Activated T-helper 1 cell treated with anti-CD3 and anti-CD28 coated beads, Interleukin-12 subunit alpha, Interleukin-12 subunit beta, Interleukin-2, Interleukin-4 antibody, amounts not matched to agents 30 ng/mL and 10 ng/mL and 1 ng/mL, durations not matched to agents 14 hours and 24 hours and 36 hours (primary cell): ENCODE measurements at regions not wholly inside any gene's neighbourhood (a gene's known extent, or its start where the extent isn't known, plus 50 kb on each side); places are given as distances from the start of the nearest gene placed in this dataset.

Experiments used
- DNase-seq: peaks from one replicate; pipeline ENCODE4 v3.0.0; 2021; ENCODE audit warnings: low spot score
- H3K27ac Mint-ChIP-seq: one replicate; pipeline ENCODE4 v1.8.0; 2021; ENCODE audit warnings: mild to moderate bottlenecking, mixed read lengths
- H3K27me3 Mint-ChIP-seq: one replicate; pipeline ENCODE4 v1.8.0; 2022; ENCODE audit warnings: mild to moderate bottlenecking, moderate library complexity, mixed read lengths; ENCODE audit not compliant: insufficient read depth
- H3K36me3 Mint-ChIP-seq: one replicate; pipeline ENCODE4 v1.8.0; 2021; ENCODE audit warnings: low read depth, mixed read lengths
- H3K4me1 Mint-ChIP-seq: one replicate; pipeline ENCODE4 v1.8.0; 2021; ENCODE audit warnings: low read depth, mixed read lengths
- H3K4me3 Mint-ChIP-seq: one replicate; pipeline ENCODE4 v1.8.0; 2021; ENCODE audit warnings: mild to moderate bottlenecking, moderate library complexity, mixed read lengths
- H3K9me3 Mint-ChIP-seq: one replicate; pipeline ENCODE4 v1.8.0; 2021; ENCODE audit warnings: mixed read lengths
- intact Hi-C: fragments of 100-400 bp; cut with micrococcal nuclease; formaldehyde crosslinking; loops from one replicate; pipeline ENCODE4 v1.15.1; 2024

GRCh38 chr6:88262332-88262731, 96.2 kb upstream of the CNR1 start:
- H3K9me3 Mint-ChIP-seq, result no peaks in the 10 kb centered on the region
- DNase-seq, result no peak
- no peak overlapping the region for H3K4me3 Mint-ChIP-seq
- no peaks in the 10 kb centered on the region for H3K36me3 Mint-ChIP-seq
- H3K27me3 Mint-ChIP-seq, result no peaks in the 10 kb centered on the region
- no peaks in the 10 kb centered on the region for H3K4me1 Mint-ChIP-seq
- intact Hi-C loops, result no loop called here
- no peak overlapping the region for H3K27ac Mint-ChIP-seq

- Mint-ChIP-seq H3K27ac (no peak overlapping the region), H3K27me3 (no peaks in the 10 kb centered on the region), H3K4me1 (no peaks in the 10 kb centered on the region), H3K9me3 (peaks cover 13% of the 10 kb centered on the region), H3K36me3 (no peaks in the 10 kb centered on the region), H3K4me3 (no peak overlapping the region)
- DNase-seq, result no peak
- intact Hi-C loops, result no loop called here
Observed at GRCh38 chr6:88251301-88251700, 85.2 kb upstream of the CNR1 start.

- no peak for DNase-seq
- Mint-ChIP-seq H3K4me3 (no peak overlapping the region), H3K9me3 (no peaks in the 10 kb centered on the region), H3K27me3 (no peaks in the 10 kb centered on the region), H3K36me3 (no peaks in the 10 kb centered on the region), H3K27ac (no peak overlapping the region), H3K4me1 (no peaks in the 10 kb centered on the region)
- intact Hi-C loops, result no loop called here
Observed at GRCh38 chr6:88248709-88249321, 82.7 kb upstream of the CNR1 start.

- no peak overlapping the region for H3K27ac Mint-ChIP-seq
- no peaks in the 10 kb centered on the region for H3K4me1 Mint-ChIP-seq
- no peaks in the 10 kb centered on the region for H3K27me3 Mint-ChIP-seq
- H3K4me3 Mint-ChIP-seq, result no peak overlapping the region
- DNase-seq, result no peak
- H3K36me3 Mint-ChIP-seq, result no peaks in the 10 kb centered on the region
- intact Hi-C loops, result no loop called here
- H3K9me3 Mint-ChIP-seq, result no peaks in the 10 kb centered on the region
Observed at GRCh38 chr6:88246654-88247053, 80.5 kb upstream of the CNR1 start.

- intact Hi-C loops, result no loop called here
- no peaks in the 10 kb centered on the region for H3K9me3 Mint-ChIP-seq
- no peaks in the 10 kb centered on the region for H3K27me3 Mint-ChIP-seq
- H3K27ac Mint-ChIP-seq, result no peak overlapping the region
- H3K4me3 Mint-ChIP-seq, result no peak overlapping the region
- H3K36me3 Mint-ChIP-seq, result no peaks in the 10 kb centered on the region
- DNase-seq, result no peak
- no peaks in the 10 kb centered on the region for H3K4me1 Mint-ChIP-seq
Observed at GRCh38 chr6:88244721-88245120, 78.6 kb upstream of the CNR1 start.

- intact Hi-C loops, result loop anchor here (2.0 kb wide), 1 partner anchor 846 kb away; no protein-coding TSS in a partner anchor
- no peaks in the 10 kb centered on the region for H3K27me3 Mint-ChIP-seq
- no peaks in the 10 kb centered on the region for H3K4me1 Mint-ChIP-seq
- no peaks in the 10 kb centered on the region for H3K9me3 Mint-ChIP-seq
- no peak overlapping the region for H3K27ac Mint-ChIP-seq
- DNase-seq, result no peak
- no peak overlapping the region for H3K4me3 Mint-ChIP-seq
- H3K36me3 Mint-ChIP-seq, result no peaks in the 10 kb centered on the region
Observed at GRCh38 chr6:88238901-88239300, 72.8 kb upstream of the CNR1 start.

GRCh38 chr6:88238065-88238464, 71.9 kb upstream of the CNR1 start:
- no peaks in the 10 kb centered on the region for H3K36me3 Mint-ChIP-seq
- H3K27ac Mint-ChIP-seq, result no peak overlapping the region
- peaks cover 2% of the 10 kb centered on the region for H3K9me3 Mint-ChIP-seq
- H3K4me1 Mint-ChIP-seq, result no peaks in the 10 kb centered on the region
- intact Hi-C loops, result loop anchor here (2.0 kb wide), 1 partner anchor 845 kb away; no protein-coding TSS in a partner anchor
- no peak for DNase-seq
- H3K27me3 Mint-ChIP-seq, result no peaks in the 10 kb centered on the region
- no peak overlapping the region for H3K4me3 Mint-ChIP-seq

GRCh38 chr6:88236612-88237360, 70.6 kb upstream of the CNR1 start:
- no peak overlapping the region for H3K4me3 Mint-ChIP-seq
- H3K27me3 Mint-ChIP-seq, result no peaks in the 10 kb centered on the region
- H3K9me3 Mint-ChIP-seq, result peaks cover 11% of the 10 kb centered on the region
- DNase-seq, result no peak
- H3K4me1 Mint-ChIP-seq, result no peaks in the 10 kb centered on the region
- intact Hi-C loops, result no loop called here
- no peaks in the 10 kb centered on the region for H3K36me3 Mint-ChIP-seq
- H3K27ac Mint-ChIP-seq, result no peak overlapping the region

- no peak for DNase-seq
- Mint-ChIP-seq H3K27ac (no peak overlapping the region), H3K36me3 (no peaks in the 10 kb centered on the region), H3K4me1 (no peaks in the 10 kb centered on the region), H3K9me3 (peaks cover 33% of the 10 kb centered on the region), H3K4me3 (no peak overlapping the region), H3K27me3 (no peaks in the 10 kb centered on the region)
- intact Hi-C loops, result no loop called here
Observed at GRCh38 chr6:88232753-88233152, 66.6 kb upstream of the CNR1 start.

GRCh38 chr6:88223298-88223697, 57.2 kb upstream of the CNR1 start:
- Mint-ChIP-seq H3K4me3 (no peak overlapping the region), H3K36me3 (no peaks in the 10 kb centered on the region), H3K4me1 (no peaks in the 10 kb centered on the region), H3K27me3 (peaks cover 2% of the 10 kb centered on the region), H3K9me3 (peaks cover under 1% of the 10 kb centered on the region), H3K27ac (no peak overlapping the region)
- intact Hi-C loops, result no loop called here
- no peak for DNase-seq

- Mint-ChIP-seq H3K4me1 (no peaks in the 10 kb centered on the region), H3K9me3 (no peaks in the 10 kb centered on the region), H3K27me3 (peaks cover 2% of the 10 kb centered on the region), H3K27ac (no peak overlapping the region), H3K36me3 (no peaks in the 10 kb centered on the region), H3K4me3 (no peak overlapping the region)
- no peak for DNase-seq
- intact Hi-C loops, result no loop called here
Observed at GRCh38 chr6:88220493-88220892, 54.3 kb upstream of the CNR1 start.

- DNase-seq, result no peak
- no peaks in the 10 kb centered on the region for H3K36me3 Mint-ChIP-seq
- peaks cover 2% of the 10 kb centered on the region for H3K27me3 Mint-ChIP-seq
- intact Hi-C loops, result no loop called here
- H3K4me3 Mint-ChIP-seq, result no peak overlapping the region
- no peaks in the 10 kb centered on the region for H3K9me3 Mint-ChIP-seq
- H3K4me1 Mint-ChIP-seq, result no peaks in the 10 kb centered on the region
- no peak overlapping the region for H3K27ac Mint-ChIP-seq
Observed at GRCh38 chr6:88216182-88216581, 50.0 kb upstream of the CNR1 start.
